GM10266 (cell line): ENCODE measurements at regions not wholly inside any gene's neighbourhood (a gene's known extent, or its start where the extent isn't known, plus 50 kb on each side); places are given as distances from the start of the nearest gene placed in this dataset.

Experiments used
- DNase-seq: peaks from one replicate; pipeline ENCODE4 v3.0.0; 2012; ENCODE audit errors: extremely low spot score
- CTCF ChIP-seq: IDR thresholded peaks from 2 replicates; pipeline ENCODE4 v1.5.1; 2012; ENCODE audit warnings: mild to moderate bottlenecking, low read depth; ENCODE audit not compliant: control insufficient read depth, insufficient read depth; ENCODE audit errors: missing control alignments

GRCh38 chr2:138853296-138853695, 73.1 kb upstream of the NXPH2 start:
- TF ChIP-seq CTCF: no peak
- DNase-seq: no peak

GRCh38 chr2:138846216-138846821, 66.1 kb upstream of the NXPH2 start:
- TF ChIP-seq CTCF: peak; percentile 65
- peak; percentile 37 for DNase-seq

GRCh38 chr2:138842341-138842740, 62.2 kb upstream of the NXPH2 start:
- no peak for TF ChIP-seq CTCF
- no peak for DNase-seq

GRCh38 chr2:138841459-138841858, 61.3 kb upstream of the NXPH2 start:
- TF ChIP-seq CTCF: no peak
- no peak for DNase-seq

- no peak for TF ChIP-seq CTCF
- DNase-seq: no peak
Measured at GRCh38 chr2:138838851-138839620, 58.8 kb upstream of the NXPH2 start.

- DNase-seq: no peak
Measured at GRCh38 chr2:138831691-138832090, 51.5 kb upstream of the NXPH2 start.

More at GRCh38 chr2:138831691-138832090, 51.5 kb upstream of the NXPH2 start:
- TF ChIP-seq CTCF: no peak
